22Rv1 (cell line): ENCODE measurements at regions not wholly inside any gene's neighbourhood (a gene's known extent, or its start where the extent isn't known, plus 50 kb on each side); places are given as distances from the start of the nearest gene placed in this dataset.

Experiments used
- CTCF ChIP-seq: fragments of 450-650 bp; IDR thresholded peaks from 2 replicates; pipeline ENCODE4 v1.5.1; 2017; ENCODE audit warnings: mild to moderate bottlenecking
- ZFX ChIP-seq: fragments of 450-650 bp; IDR thresholded peaks from 2 replicates; pipeline ENCODE4 v1.6.1; 2017; ENCODE audit warnings: antibody characterized with exemption, borderline replicate concordance

GRCh38 chr17:71039391-71039790 is 870.1 kb downstream of the KCNJ2 start:
- TF ChIP-seq CTCF, result no peak
- TF ChIP-seq ZFX, result no peak
